Ishikawa (cell line): ENCODE measurements at regions not wholly inside any gene's neighbourhood (a gene's known extent, or its start where the extent isn't known, plus 50 kb on each side); places are given as distances from the start of the nearest gene placed in this dataset.

Source experiments
- CEBPB ChIP-seq: IDR thresholded peaks from 2 replicates; pipeline ENCODE4 v1.6.1; 2012
- EGR1 ChIP-seq: IDR thresholded peaks from 2 replicates; pipeline ENCODE4 v1.6.1; 2012
- FOXM1 ChIP-seq: IDR thresholded peaks from 2 replicates; pipeline ENCODE4 v1.6.1; 2012; ENCODE audit warnings: low read depth, borderline replicate concordance
- MAX ChIP-seq: IDR thresholded peaks from 2 replicates; pipeline ENCODE4 v1.6.1; 2012
- TEAD4 ChIP-seq: IDR thresholded peaks from 2 replicates; pipeline ENCODE4 v1.6.1; 2012

- TF ChIP-seq CEBPB (no peak), TEAD4 (no peak), FOXM1 (no peak), EGR1 (no peak), MAX (no peak)
These were observed 217.9 kb downstream of the RHOU start for GRCh38 chr1:228953207-228953606.
